HL-60 (cell line): ENCODE measurements at regions not wholly inside any gene's neighbourhood (a gene's known extent, or its start where the extent isn't known, plus 50 kb on each side); places are given as distances from the start of the nearest gene placed in this dataset.

Source experiments
- DNase-seq, 2 experiments: peaks; one replicate each; pipeline ENCODE4 v3.0.0-alpha.2; 2010 to 2020; ENCODE audit warnings: low read depth in 1 of 2, low spot score in 1 of 2
- H3K27ac ChIP-seq: fragments of 250-450 bp; sonication (Bioruptor Pico); replicated peaks from 2 replicates; pipeline ENCODE4 v1.5.1; 2020; ENCODE audit warnings: mild to moderate bottlenecking, moderate library complexity
- H3K27me3 ChIP-seq: fragments of 250-450 bp; sonication (Bioruptor Pico); 2 replicates; pipeline ENCODE4 v1.5.1; 2021; ENCODE audit warnings: mild to moderate bottlenecking, moderate library complexity; ENCODE audit not compliant: insufficient read depth, poor library complexity, severe bottlenecking
- H3K4me3 ChIP-seq: replicated peaks from 2 replicates; pipeline ENCODE4 v1.5.1; 2011; ENCODE audit warnings: mild to moderate bottlenecking, control low read depth, low read length; ENCODE audit not compliant: insufficient read depth
- CTCF ChIP-seq: IDR thresholded peaks from one replicate; pipeline ENCODE4 v1.5.1; 2011; ENCODE audit warnings: low read length, control low read depth, inconsistent platforms; ENCODE audit not compliant: insufficient read depth
- GABPA ChIP-seq: IDR thresholded peaks from 2 replicates; pipeline ENCODE4 v1.6.1; 2012; ENCODE audit warnings: low read depth
- POLR2AphosphoS5 ChIP-seq: IDR thresholded peaks from 2 replicates; pipeline ENCODE4 v1.6.1; 2012; ENCODE audit warnings: low read depth
- REST ChIP-seq: IDR thresholded peaks from 2 replicates; pipeline ENCODE4 v1.6.1; 2012; ENCODE audit warnings: low read depth; ENCODE audit not compliant: insufficient replicate concordance
- SPI1 ChIP-seq: IDR thresholded peaks from 2 replicates; pipeline ENCODE4 v1.6.1; 2012; ENCODE audit warnings: low read depth, mild to moderate bottlenecking, borderline replicate concordance

GRCh38 chr3:6108957-6109356 is 752.0 kb upstream of the GRM7 start:
- Histone ChIP-seq H3K4me3 (no peak overlapping the region), H3K27me3 (no peaks in the 10 kb centered on the region), H3K27ac (no peak overlapping the region)
- TF ChIP-seq SPI1 (no peak), POLR2AphosphoS5 (no peak), REST (no peak), GABPA (no peak), CTCF (no peak)
- no peak for DNase-seq

- Histone ChIP-seq H3K27me3 (no peaks in the 10 kb centered on the region), H3K27ac (no peak overlapping the region), H3K4me3 (no peak overlapping the region)
- TF ChIP-seq SPI1 (no peak), POLR2AphosphoS5 (no peak), REST (no peak), GABPA (no peak), CTCF (no peak)
- DNase-seq = no peak
Observed at GRCh38 chr3:6110451-6110850, 750.5 kb upstream of the GRM7 start.

- TF ChIP-seq SPI1 (no peak), POLR2AphosphoS5 (no peak), GABPA (no peak), REST (no peak), CTCF (no peak)
- H3K27ac ChIP-seq = no peak overlapping the region
- no peak overlapping the region for H3K4me3 ChIP-seq
- DNase-seq = no peak
- H3K27me3 ChIP-seq = no peaks in the 10 kb centered on the region
Observed at GRCh38 chr3:6112546-6112945, 748.4 kb upstream of the GRM7 start.
